ENCODE measurements at regions not wholly inside any gene's neighbourhood (a gene's known extent, or its start where the extent isn't known, plus 50 kb on each side); places are given as distances from the start of the nearest gene placed in this dataset.

GRCh38 chr1:87512431-87512830 lies 183.8 kb downstream of the LMO4 start:
- no peak for DNase-seq

- no peak for DNase-seq
Observed at GRCh38 chr1:87513255-87513654, 184.6 kb downstream of the LMO4 start.

- DNase-seq, result no peak
Observed at GRCh38 chr1:87513966-87514660, 185.4 kb downstream of the LMO4 start.

DNA sequence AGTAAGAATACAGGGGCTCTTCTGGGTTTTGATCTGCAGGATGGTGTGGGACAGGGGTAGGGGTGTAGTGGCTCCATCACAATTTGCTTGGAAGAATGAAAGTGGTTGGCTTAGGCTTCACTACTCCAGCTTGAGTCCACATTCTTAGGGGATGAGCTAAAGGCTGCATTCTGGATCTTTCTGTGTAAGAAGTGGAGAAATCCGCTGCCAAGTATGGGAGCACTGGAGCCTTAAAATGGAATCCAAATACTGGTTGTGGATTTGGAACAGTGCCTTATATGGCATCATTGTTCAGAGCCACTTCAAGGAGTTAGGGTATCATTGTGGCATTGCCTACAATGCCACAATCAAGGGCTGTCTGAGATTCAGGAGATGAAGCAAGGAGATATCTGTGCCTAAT lies 187.1 kb downstream of the LMO4 start:
- no peak for DNase-seq

- no peak for DNase-seq
Observed at GRCh38 chr1:87518794-87519193, 190.1 kb downstream of the LMO4 start.

DNA sequence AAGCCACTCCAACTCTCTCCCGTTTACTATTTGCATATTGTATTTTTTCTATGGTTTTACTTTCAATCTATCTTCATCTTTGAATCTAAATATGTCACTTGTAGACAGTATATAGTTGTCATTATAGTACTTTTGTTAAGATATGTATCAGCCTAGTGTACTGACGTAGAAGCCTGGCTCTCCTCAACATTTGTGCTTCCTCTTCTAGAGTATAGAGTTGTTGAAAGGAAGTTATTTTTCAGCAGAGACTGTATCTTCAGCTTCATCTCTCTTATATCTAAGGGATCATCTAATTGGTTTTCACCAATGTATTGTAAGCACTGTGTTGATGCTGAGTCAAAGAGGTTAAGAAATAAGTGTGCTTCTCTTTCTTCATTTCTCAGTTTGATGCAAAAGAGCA lies 192.8 kb downstream of the LMO4 start:
- no peak for DNase-seq

- DNase-seq, result no peak
Observed at GRCh38 chr1:87523466-87523865, 194.8 kb downstream of the LMO4 start.

GRCh38 chr1:87524021-87524754 lies 195.5 kb downstream of the LMO4 start:
- DNase-seq, result no peak

DNA sequence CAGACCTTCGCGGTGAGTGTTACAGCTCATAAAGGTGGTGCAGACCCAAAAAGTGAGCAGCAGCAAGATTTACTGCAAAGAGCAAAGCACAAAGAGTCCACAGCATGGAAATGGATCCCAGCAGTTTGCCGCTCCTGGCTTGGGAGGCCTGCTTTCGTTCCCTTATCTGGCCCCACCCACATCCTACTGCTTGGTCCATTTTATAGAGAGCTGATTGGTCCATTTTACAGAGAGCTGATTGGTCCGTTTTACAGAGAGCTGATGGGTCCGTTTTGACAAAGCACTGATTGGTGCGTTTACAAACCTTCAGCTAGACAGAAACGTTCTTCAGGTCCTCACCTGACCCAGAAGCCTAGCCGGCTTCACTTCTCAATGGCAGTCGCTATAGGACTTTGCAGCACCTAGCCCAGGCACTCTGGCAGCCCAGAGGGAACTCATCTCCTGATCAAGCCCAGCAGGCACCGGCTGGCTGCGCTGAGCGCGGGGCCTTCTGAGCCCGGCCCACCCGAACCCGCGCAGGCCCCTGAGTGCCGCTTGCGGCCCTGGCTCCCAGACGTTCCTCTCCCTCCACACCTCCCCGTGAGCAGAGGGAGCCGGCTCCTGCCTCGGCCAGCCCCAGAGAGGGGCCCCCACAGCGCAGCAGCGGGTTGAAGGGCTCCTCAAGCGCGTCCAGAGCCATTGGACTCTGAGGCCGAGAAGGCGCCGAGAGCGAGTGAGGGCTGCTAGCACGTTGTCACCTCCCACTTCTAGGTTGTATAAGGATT lies 200.3 kb downstream of the LMO4 start:
- no peak for DNase-seq

- no peak for DNase-seq
Observed at GRCh38 chr1:87530042-87530807, 201.5 kb downstream of the LMO4 start.

GRCh38 chr1:87535551-87535950 lies 206.9 kb downstream of the LMO4 start:
- DNase-seq, result no peak

- no peak for DNase-seq
Observed at GRCh38 chr1:87539147-87539546, 210.5 kb downstream of the LMO4 start.

- no peak for DNase-seq
Observed at GRCh38 chr1:87542697-87543096, 214.0 kb downstream of the LMO4 start.

- DNase-seq, result no peak
Observed at GRCh38 chr1:87549738-87550137, 221.1 kb downstream of the LMO4 start.

DNA sequence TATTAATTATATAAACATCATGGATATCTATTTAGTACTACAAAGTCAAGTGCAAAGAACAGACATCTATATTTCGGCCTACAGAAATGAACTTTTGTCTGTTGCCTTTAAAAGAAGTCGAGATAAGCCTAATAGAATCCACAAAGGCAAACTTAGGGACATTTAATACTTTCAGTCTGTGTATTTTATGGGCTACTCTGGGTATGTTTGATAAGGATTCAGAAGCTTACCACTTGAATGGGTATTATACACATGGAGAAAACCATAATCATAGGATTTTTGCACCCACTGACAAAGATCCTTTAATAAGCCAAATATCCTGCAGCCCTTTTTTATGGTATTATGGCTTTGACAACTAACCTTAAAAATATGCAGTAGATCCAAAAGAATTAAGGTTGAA lies 224.8 kb downstream of the LMO4 start:
- DNase-seq, result no peak

DNA sequence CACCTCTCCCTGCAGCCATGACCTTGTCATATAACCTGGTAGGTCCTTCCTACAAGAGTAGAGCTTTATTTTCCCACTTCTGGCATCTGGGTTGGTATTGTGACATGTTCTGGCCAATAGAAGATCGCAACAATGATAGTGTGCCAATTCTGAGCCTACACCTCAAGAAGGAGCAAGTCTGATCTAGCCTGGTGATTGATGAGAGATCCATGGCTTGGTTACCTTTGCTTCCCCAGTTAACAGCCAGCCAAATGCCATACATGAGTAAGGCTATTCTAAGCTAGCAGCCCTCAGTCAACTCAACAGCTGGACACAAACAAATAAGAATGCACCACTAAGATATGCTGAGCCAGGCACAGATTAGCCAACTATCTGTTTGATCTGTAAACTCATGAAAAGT lies 226.7 kb downstream of the LMO4 start:
- no peak for DNase-seq

DNA sequence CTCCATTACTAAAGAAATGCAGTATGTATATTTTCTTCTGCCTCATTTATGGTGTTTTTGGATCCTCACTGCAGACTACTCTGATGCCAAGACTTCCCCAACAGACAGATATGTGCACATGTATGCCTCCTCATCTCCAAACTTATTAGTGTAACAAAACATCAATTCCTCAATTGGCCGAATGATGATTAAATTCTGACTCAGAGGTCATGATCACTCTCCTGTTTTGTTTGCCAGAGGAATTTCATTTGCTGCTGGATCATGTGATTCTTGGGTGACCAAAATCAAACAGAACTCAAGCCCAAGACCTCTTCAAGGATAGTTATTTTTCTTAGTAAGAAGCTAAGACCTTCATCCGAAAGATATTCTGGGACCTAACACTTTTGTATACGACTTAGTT lies 227.6 kb downstream of the LMO4 start:
- DNase-seq, result no peak

GRCh38 chr1:87558921-87559320 lies 230.2 kb downstream of the LMO4 start:
- no peak for DNase-seq

DNA sequence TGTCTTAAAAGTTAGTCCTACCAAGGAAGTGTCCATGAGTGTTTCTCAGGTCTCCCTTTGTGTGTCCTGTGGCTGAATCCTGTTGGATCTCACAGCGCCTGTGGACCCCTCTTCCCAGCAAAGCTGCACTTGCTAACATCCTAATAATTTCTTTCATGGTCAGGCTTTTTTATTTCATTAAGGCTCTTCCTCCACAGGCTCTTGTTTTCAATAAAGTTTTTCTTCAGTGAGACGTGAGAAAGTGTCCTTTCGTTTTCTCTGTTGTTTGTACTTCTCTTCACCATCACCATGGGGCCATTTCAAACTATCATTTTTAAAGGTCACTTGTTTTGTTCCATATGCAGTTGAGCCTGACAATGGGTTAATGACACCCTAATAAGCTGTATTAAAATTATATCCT lies 231.5 kb downstream of the LMO4 start:
- no peak for DNase-seq

DNA sequence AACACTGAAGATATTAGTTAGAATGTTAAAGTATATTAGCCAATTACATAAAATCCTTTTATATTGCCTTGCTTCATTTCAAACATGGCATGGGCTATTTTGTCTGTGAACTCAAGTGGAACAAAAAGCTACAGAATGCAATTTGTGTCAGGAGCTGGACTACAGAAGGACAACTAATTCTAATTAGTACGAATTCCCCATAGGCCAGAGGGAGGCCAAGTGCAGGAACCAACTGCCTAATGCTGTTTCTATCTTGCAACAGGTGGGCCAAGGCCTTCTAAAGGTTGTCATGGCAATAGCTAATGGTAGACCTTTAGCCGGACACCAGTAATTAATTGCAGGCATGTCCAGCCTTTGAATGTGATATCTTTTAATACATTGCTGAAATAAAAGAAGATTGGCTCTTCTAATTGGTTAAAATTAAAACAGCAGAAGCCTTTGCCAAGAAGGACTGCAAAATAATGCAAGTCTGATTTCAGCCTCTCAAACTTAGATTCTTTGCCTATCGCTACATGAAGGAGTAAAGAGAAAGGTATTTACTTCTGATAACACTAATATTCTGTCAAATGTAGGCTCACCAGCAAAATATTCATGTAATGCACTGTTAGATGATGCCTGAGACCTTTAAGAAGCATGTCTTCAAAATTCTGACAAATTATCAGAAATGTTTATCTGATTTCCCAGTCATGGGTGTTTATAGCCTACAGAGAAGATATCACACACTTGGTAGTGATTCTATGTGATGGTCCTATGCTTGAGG lies 232.1 kb downstream of the LMO4 start:
- no peak for DNase-seq

GRCh38 chr1:87563211-87563610 lies 234.5 kb downstream of the LMO4 start:
- no peak for DNase-seq

- no peak for DNase-seq
Observed at GRCh38 chr1:87565861-87566260, 237.2 kb downstream of the LMO4 start.
